HepG2 (cell line): ENCODE measurements at regions not wholly inside any gene's neighbourhood (a gene's known extent, or its start where the extent isn't known, plus 50 kb on each side); places are given as distances from the start of the nearest gene placed in this dataset.

Experiments
- ATAC-seq: fragments of 200-7000 bp; cut with Tn5 transposase; 3 replicates; pipeline ENCODE4 v1.9.1; 2020; ENCODE audit warnings: mild to moderate bottlenecking, moderate library complexity
- BruUV-seq: library from RNA; stranded (reverse); fragments of 400-500 nt; replicated peaks from 2 replicates; lab custom pipeline; 2021; lab: Mats Ljungman, UMichigan
- CTCF ChIA-PET: fragments of 300-600 bp; formaldehyde crosslinking; extraction: SDS; loops from one replicate; lab custom pipeline; 2021; ENCODE audit warnings: low total read pairs, inconsistent platforms, low intra/inter-chr PET ratio; lab: Yijun Ruan, JAX
- POLR2A ChIA-PET: fragments of 350-600 bp; sonication (Branson Sonifier 250); formaldehyde crosslinking; loops from one replicate; lab custom pipeline; 2020; ENCODE audit warnings: antibody characterized with exemption, inconsistent platforms; lab: Yijun Ruan, JAX
- DNase-seq: peaks from one replicate; pipeline ENCODE4 v3.0.0-alpha.2; 2015; ENCODE audit warnings: low spot score
- FAIRE-seq: peaks from 3 replicates; lab custom pipeline; 2011; peaks lifted over from hg19 to GRCh38; lab: Jason Lieb, UNC
- H2AFZ ChIP-seq: one replicate; pipeline ENCODE4 v1.6.1; 2011; ENCODE audit warnings: low read length, inconsistent platforms
- H3K27ac ChIP-seq: fragments of 300-600 bp; 3 replicates; pipeline ENCODE4 v1.8.0; 2011; ENCODE audit warnings: mixed run types, mild to moderate bottlenecking, mixed read lengths, low read length, inconsistent platforms; ENCODE audit not compliant: insufficient read depth; ENCODE audit errors: extremely low read length
- H3K27me3 ChIP-seq, 2 experiments: fragments of 200-600 bp in 1 of 2; 2 replicates in 1 of 2; 3 replicates in 1 of 2; pipeline versions ENCODE4 v1.6.0 to v1.8.0; 2011; ENCODE audit warnings: low read length in 2 of 2, mild to moderate bottlenecking in 2 of 2, moderate library complexity in 2 of 2, inconsistent platforms in 1 of 2; ENCODE audit not compliant: insufficient read depth in 2 of 2, control insufficient read depth in 1 of 2
- H3K36me3 ChIP-seq, 2 experiments: fragments of 200-600 bp in 1 of 2; replicated peaks in 1 of 2; 2 replicates in 1 of 2; 3 replicates in 1 of 2; pipeline versions ENCODE4 v1.5.1 to v1.8.0; 2011; ENCODE audit warnings: low read length in 2 of 2, inconsistent platforms in 1 of 2; ENCODE audit not compliant: insufficient read depth in 2 of 2, control insufficient read depth in 1 of 2
- H3K4me1 ChIP-seq: 2 replicates; pipeline ENCODE4 v1.5.1; 2012; ENCODE audit warnings: low read length, inconsistent platforms; ENCODE audit not compliant: insufficient read depth
- H3K4me2 ChIP-seq: 2 replicates; pipeline ENCODE4 v1.6.0; 2011; ENCODE audit warnings: low read depth, low read length, inconsistent platforms
- H3K4me3 ChIP-seq, 3 experiments: fragments of 200-600 bp in 1 of 3; sonication (generic), shearing (Covaris generic) in 1 of 3; replicated peaks in 1 of 3; 2 replicates each; pipeline ENCODE4 v1.5.1; 2011 to 2016; ENCODE audit warnings: low read length in 3 of 3, inconsistent platforms in 2 of 3, low read depth in 2 of 3, mild to moderate bottlenecking in 2 of 3, control low read depth in 1 of 3, mixed read lengths in 1 of 3; ENCODE audit not compliant: insufficient read depth in 1 of 3
- H3K79me2 ChIP-seq: one replicate; pipeline ENCODE4 v1.6.1; 2011; ENCODE audit warnings: low read length, inconsistent platforms; ENCODE audit not compliant: insufficient read depth
- H3K9ac ChIP-seq: 2 replicates; pipeline ENCODE4 v1.6.0; 2011; ENCODE audit warnings: mild to moderate bottlenecking, low read depth, low read length, inconsistent platforms; ENCODE audit not compliant: insufficient read depth
- H3K9me3 ChIP-seq: 2 replicates; pipeline ENCODE4 v1.5.1; 2012; ENCODE audit warnings: mild to moderate bottlenecking, low read length
- H4K20me1 ChIP-seq: 2 replicates; pipeline ENCODE4 v1.6.0; 2011; ENCODE audit warnings: inconsistent platforms, mild to moderate bottlenecking, low read length, moderate library complexity; ENCODE audit not compliant: insufficient read depth
- AKAP8 ChIP-seq: sonication (generic); formaldehyde crosslinking; IDR thresholded peaks from 2 replicates; pipeline ENCODE4 v1.5.1; 2020; ENCODE audit warnings: mild to moderate bottlenecking, missing genetic modification reagents
- CC2D1A ChIP-seq: sonication (generic); formaldehyde crosslinking; IDR thresholded peaks from 2 replicates; pipeline ENCODE4 v1.8.1; 2023; ENCODE audit warnings: mild to moderate bottlenecking, missing genetic modification reagents
- FOXM1 ChIP-seq: sonication (generic); formaldehyde crosslinking; IDR thresholded peaks from 2 replicates; pipeline ENCODE4 v1.5.0; 2020; ENCODE audit warnings: missing genetic modification reagents
- KLF15 ChIP-seq: sonication (generic); formaldehyde crosslinking; IDR thresholded peaks from 2 replicates; pipeline ENCODE4 v1.8.1; 2023; ENCODE audit warnings: borderline replicate concordance, mild to moderate bottlenecking, inconsistent platforms, missing genetic modification reagents, mixed read lengths
- LBX2 ChIP-seq: sonication (generic); formaldehyde crosslinking; IDR thresholded peaks from 2 replicates; pipeline ENCODE4 v1.5.0; 2020; ENCODE audit warnings: missing genetic modification reagents, mild to moderate bottlenecking, borderline replicate concordance
- STAT6 ChIP-seq: sonication (generic); formaldehyde crosslinking; IDR thresholded peaks from 2 replicates; pipeline ENCODE4 v1.4.0; 2020; ENCODE audit warnings: missing genetic modification reagents, mild to moderate bottlenecking, borderline replicate concordance
- ZMYM2 ChIP-seq: sonication (generic); formaldehyde crosslinking; IDR thresholded peaks from 2 replicates; pipeline ENCODE4 v1.8.0; 2022; ENCODE audit warnings: mild to moderate bottlenecking, missing genetic modification reagents
- ZNF552 ChIP-seq: sonication (generic); formaldehyde crosslinking; IDR thresholded peaks from 2 replicates; pipeline ENCODE4 v1.9.0; 2022; ENCODE audit warnings: missing genetic modification reagents, mild to moderate bottlenecking, borderline replicate concordance
- WGBS: methylation state at CpG from one replicate; pipeline ENCODE4 v1.1.6; 2017; ENCODE audit warnings: low lambda C conversion rate; 5-methylcytosine and 5-hydroxymethylcytosine counted together
- in situ Hi-C: cut with HindIII; loops from 2 replicates; pipeline ENCODE4 v1.10.0; 2017; ENCODE audit warnings: low pct_unique_long_range_greater_than_20kb; ENCODE audit not compliant: extremely low pct_ligation_motif_present
- intact Hi-C: fragments of 100-400 bp; cut with micrococcal nuclease; formaldehyde crosslinking; loops from one replicate; pipeline ENCODE4 v1.10.0; 2022; ENCODE audit not compliant: unreplicated experiment
- TF ChIP-seq, protein P1 (sequence below): fragments of 450-650 bp; IDR thresholded peaks from 2 replicates; pipeline ENCODE4 v1.6.1; 2017
- TF ChIP-seq, protein P2 (sequence below): sonication (generic); formaldehyde crosslinking; IDR thresholded peaks from 2 replicates; pipeline ENCODE4 v1.4.0; 2020; ENCODE audit warnings: missing genetic modification reagents

- Histone ChIP-seq H4K20me1 (no peaks in the 10 kb centered on the region), H3K4me1 (no peaks in the 10 kb centered on the region), H3K4me2 (no peak overlapping the region), H3K27me3 (no peaks in the 10 kb centered on the region), H3K9me3 (peaks cover 82% of the 10 kb centered on the region), H2AFZ (no peak overlapping the region), H3K4me3 (no peak overlapping the region), H3K27ac (no peak overlapping the region), H3K36me3 (no peaks in the 10 kb centered on the region), H3K9ac (no peak overlapping the region), H3K79me2 (no peaks in the 10 kb centered on the region)
- in situ Hi-C loops = no loop called here
- CTCF ChIA-PET = no interaction called here
- intact Hi-C loops = no loop called here
- WGBS = 0% methylated on average over 2 of the region's 2 CpGs
- TF ChIP-seq FOXM1 (CRISPR knock-in tag) (no peak), AKAP8 (no peak), LBX2 (no peak), ZNF552 (no peak), ZMYM2 (no peak), KLF15 (CRISPR knock-in tag) (no peak), STAT6 (no peak), CC2D1A (CRISPR knock-in tag) (no peak)
- TF ChIP-seq, protein P1, sequence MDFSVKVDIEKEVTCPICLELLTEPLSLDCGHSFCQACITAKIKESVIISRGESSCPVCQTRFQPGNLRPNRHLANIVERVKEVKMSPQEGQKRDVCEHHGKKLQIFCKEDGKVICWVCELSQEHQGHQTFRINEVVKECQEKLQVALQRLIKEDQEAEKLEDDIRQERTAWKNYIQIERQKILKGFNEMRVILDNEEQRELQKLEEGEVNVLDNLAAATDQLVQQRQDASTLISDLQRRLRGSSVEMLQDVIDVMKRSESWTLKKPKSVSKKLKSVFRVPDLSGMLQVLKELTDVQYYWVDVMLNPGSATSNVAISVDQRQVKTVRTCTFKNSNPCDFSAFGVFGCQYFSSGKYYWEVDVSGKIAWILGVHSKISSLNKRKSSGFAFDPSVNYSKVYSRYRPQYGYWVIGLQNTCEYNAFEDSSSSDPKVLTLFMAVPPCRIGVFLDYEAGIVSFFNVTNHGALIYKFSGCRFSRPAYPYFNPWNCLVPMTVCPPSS = no peak
- TF ChIP-seq, protein P2, sequence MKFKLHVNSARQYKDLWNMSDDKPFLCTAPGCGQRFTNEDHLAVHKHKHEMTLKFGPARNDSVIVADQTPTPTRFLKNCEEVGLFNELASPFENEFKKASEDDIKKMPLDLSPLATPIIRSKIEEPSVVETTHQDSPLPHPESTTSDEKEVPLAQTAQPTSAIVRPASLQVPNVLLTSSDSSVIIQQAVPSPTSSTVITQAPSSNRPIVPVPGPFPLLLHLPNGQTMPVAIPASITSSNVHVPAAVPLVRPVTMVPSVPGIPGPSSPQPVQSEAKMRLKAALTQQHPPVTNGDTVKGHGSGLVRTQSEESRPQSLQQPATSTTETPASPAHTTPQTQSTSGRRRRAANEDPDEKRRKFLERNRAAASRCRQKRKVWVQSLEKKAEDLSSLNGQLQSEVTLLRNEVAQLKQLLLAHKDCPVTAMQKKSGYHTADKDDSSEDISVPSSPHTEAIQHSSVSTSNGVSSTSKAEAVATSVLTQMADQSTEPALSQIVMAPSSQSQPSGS = no peak
- no TSS peak for BruUV-seq
- ATAC-seq (no peak), FAIRE-seq (no peak), DNase-seq (no peak)
- POLR2A ChIA-PET = no interaction called here
These were observed 719.0 kb downstream of the KCNJ2 start for GRCh38 chr17:70888324-70888723.
